ENCODE measurements at regions not wholly inside any gene's neighbourhood (a gene's known extent, or its start where the extent isn't known, plus 50 kb on each side); places are given as distances from the start of the nearest gene placed in this dataset.

DNA sequence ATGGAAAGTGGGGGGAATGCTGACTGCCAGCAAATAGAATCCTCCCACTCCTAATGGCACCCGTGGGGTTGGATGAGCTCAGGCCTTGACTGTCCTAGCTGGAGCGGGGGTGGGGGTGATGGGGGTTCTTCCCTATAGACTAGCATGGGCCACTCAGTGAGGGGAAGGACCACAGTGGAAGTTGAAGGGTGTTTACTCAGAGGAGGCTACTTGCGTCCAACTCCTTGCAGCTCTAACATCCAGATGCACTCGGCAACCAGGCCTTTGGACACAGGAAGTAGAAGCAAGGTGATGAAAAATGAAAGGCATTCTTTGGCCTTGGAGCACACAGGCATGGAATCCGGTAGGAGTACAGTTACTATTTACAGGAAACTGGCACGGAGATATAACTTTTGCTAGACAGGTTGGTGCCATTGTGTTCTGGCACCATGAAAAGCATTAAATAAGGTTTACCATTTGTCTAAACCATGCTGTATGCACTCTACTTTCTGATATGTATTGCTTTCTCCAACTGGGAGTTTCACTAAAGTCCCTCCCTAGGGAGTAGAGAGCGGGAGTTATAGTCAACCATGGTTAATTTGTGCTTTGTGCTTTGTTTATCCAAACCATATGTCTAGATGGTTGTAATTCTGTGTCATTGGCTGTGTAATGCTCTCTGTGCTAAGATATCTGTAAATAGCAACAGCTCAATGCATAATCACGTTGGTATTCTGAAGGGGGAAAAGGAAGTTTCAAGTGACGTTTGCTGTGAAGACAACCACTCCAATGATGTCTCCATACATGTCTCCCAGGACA is 125.3 kb downstream of the TSHZ3 start:
- ATAC-seq (no peak), DNase-seq (ENCODE audit: low spot score) (no peak)
- intact Hi-C loops (cut with DNase I), result no loop called here

DNA sequence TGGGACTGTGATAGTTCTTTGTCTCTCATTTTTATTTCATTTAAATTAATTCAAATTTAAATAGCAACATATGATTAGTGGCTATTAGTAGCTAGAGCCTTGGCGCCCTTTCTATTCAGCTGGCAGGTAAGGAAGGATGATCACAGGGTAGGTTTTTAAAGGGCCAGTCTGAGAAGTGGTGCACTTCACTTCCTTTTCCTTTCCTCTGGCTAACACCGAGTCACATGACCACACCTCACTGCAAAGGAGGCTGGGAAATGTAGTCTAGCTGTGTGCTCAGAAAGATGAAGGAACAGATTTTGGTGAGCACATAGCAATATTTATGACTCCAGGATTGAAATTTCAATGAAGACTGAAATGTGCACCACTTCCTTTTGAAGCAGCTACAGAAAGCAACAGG is 128.7 kb downstream of the TSHZ3 start:
- no peak for DNase-seq (ENCODE audit: low spot score)
- intact Hi-C loops (cut with DNase I), result no loop called here
- ATAC-seq, result no peak

GRCh38 chr19:31214997-31215396 is 134.2 kb downstream of the TSHZ3 start:
- ATAC-seq, result no peak
- intact Hi-C loops (cut with DNase I), result no loop called here

GRCh38 chr19:31214086-31214485 is 135.2 kb downstream of the TSHZ3 start:
- ATAC-seq, result peak; percentile 81
- peak; percentile 66 for DNase-seq (ENCODE audit: low spot score)
- intact Hi-C loops (cut with DNase I), result no loop called here

More at GRCh38 chr19:31214997-31215396, 134.2 kb downstream of the TSHZ3 start:
- no peak for DNase-seq (ENCODE audit: low spot score)

GRCh38 chr19:31211088-31211487 is 138.1 kb downstream of the TSHZ3 start:
- intact Hi-C loops (cut with DNase I), result no loop called here
- ATAC-seq, result no peak

GRCh38 chr19:31205887-31206518 is 143.2 kb downstream of the TSHZ3 start:
- ATAC-seq, result no peak
- intact Hi-C loops (cut with DNase I), result no loop called here
- DNase-seq (ENCODE audit: low spot score), result no peak

More at GRCh38 chr19:31211088-31211487, 138.1 kb downstream of the TSHZ3 start:
- no peak for DNase-seq (ENCODE audit: low spot score)

DNA sequence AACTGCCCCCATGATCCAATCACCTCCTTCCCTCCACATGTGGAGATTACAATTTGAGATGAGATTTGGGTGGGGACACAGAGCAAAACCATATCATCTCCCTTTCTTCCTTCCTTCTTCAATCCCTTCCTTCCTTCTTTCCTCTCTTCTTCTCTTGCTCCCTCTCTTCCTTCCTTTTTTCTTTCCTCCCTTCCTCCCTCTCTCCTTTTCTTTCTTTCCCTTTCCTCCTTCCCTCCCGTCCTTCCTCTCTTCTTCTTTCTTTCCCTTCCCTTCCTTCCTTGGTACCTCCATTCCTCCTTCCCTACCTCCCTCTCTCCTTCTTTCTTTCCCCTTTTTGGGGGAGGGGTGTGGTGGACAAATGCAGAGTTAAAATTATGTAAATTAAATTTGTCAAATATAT is 145.1 kb downstream of the TSHZ3 start:
- intact Hi-C loops (cut with DNase I), result no loop called here
- no peak for ATAC-seq
- no peak for DNase-seq (ENCODE audit: low spot score)

DNA sequence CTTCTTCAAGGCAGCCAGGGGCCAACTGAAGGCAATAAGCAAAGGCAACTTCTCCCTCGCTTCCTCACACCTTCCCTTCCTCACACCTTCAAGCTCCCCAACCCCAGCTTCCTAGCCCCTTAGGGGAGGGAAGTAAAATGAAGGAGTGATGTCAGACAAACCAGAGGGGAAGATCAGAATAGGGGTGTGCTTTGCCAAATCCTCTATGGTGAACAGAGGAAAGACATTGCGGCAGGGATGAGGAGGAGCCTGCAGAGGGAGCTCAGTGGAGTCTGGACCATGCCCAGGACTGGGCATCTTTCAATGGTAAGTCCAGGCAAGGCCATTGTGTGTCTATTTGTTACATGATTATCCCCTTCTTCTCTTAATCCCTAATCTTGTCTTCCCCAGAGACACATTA is 164.0 kb downstream of the TSHZ3 start:
- DNase-seq (ENCODE audit: low spot score), result no peak
- no peak for ATAC-seq
- intact Hi-C loops (cut with DNase I), result no loop called here

- intact Hi-C loops (cut with DNase I), result no loop called here
- DNase-seq (ENCODE audit: low spot score), result no peak
- no peak for ATAC-seq
Observed at GRCh38 chr19:31181535-31181934, 167.7 kb downstream of the TSHZ3 start.

- intact Hi-C loops (cut with DNase I), result no loop called here
- DNase-seq (ENCODE audit: low spot score), result no peak
- no peak for ATAC-seq
Observed at GRCh38 chr19:31180907-31181306, 168.3 kb downstream of the TSHZ3 start.

DNA sequence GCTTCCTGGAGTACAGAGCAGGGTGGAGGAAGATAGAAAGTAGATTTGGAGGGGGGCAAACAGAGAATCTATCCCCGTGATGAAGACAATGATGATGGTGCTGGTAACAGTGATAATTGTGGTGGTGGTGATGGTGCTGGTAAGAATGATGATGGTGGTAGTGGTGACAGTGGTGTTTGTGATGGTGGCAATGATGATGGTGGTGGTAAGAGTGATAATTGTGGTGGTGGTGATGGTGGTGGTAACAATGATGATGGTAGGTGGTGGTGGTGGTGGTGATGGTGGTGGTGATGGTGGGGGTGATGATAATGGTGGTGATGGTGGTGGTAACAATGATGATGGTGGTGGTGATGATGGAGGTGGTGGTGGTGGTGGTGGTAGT is 169.8 kb downstream of the TSHZ3 start:
- DNase-seq (ENCODE audit: low spot score) (no peak), ATAC-seq (no peak)
- intact Hi-C loops (cut with DNase I), result no loop called here

DNA sequence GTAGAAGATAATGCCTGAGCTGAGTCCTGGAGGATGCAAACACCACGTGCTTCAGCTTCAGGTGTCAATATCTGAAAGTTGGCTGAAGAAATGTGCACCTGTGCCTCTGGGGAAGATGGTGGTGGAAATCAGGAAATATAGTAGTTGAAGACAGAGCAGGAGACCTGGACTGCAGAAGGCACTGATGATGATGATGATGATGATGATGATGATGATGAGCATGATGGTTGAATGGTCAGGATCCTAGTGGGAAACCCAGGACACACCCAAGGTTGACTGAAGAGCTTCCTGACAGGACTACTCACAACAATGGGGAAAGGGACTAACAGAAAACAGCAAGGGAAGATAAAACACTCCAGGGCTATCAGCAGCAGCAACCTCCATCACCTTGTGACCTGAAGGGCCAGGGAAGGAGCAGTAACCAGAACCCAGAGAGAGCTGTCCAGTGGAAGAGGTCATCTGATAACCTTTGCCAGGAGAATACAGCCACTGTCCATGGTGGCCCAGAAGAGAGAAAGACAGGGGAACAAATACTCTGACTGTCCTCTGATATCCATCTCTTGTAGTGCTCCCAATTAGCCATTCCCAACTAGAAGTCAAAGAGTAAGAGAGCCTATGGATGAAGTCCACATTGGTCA is 170.3 kb downstream of the TSHZ3 start:
- DNase-seq (ENCODE audit: low spot score) (no peak), ATAC-seq (no peak)
- intact Hi-C loops (cut with DNase I), result no loop called here

- ATAC-seq (no peak), DNase-seq (ENCODE audit: low spot score) (no peak)
- intact Hi-C loops (cut with DNase I), result no loop called here
Observed at GRCh38 chr19:31177246-31177645, 172.0 kb downstream of the TSHZ3 start.

- intact Hi-C loops (cut with DNase I), result no loop called here
- no peak for DNase-seq (ENCODE audit: low spot score)
- no peak for ATAC-seq
Observed at GRCh38 chr19:31175564-31176348, 173.5 kb downstream of the TSHZ3 start.

GRCh38 chr19:31174948-31175347 is 174.3 kb downstream of the TSHZ3 start:
- peak; percentile 20 for ATAC-seq
- intact Hi-C loops (cut with DNase I), result no loop called here
- DNase-seq (ENCODE audit: low spot score), result no peak

DNA sequence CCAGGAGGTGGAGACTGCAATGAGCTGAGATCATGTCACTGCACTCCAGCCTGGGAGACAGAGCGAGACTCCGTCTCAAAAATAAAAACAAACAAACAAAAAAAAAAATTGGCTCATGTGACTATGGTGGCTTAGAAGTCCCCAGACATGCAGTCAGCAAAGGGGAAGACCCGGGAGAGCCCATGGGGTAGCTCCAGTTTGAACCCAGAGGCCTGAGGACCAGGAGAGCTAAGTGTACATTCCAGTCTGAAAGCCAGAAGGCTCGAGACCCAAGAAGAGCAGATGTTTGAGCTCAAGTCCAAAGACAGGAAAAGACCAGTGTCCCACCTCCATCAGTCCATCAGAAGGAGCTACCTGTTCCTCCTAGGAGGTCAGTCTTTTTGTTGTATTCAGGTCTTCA is 175.2 kb downstream of the TSHZ3 start:
- ATAC-seq, result no peak
- DNase-seq (ENCODE audit: low spot score), result no peak
- intact Hi-C loops (cut with DNase I), result no loop called here

GRCh38 chr19:31171936-31172335 is 177.3 kb downstream of the TSHZ3 start:
- intact Hi-C loops (cut with DNase I), result no loop called here
- ATAC-seq (no peak), DNase-seq (ENCODE audit: low spot score) (no peak)

GRCh38 chr19:31170046-31170445 is 179.2 kb downstream of the TSHZ3 start:
- intact Hi-C loops (cut with DNase I), result no loop called here
- ATAC-seq (no peak), DNase-seq (ENCODE audit: low spot score) (no peak)

DNA sequence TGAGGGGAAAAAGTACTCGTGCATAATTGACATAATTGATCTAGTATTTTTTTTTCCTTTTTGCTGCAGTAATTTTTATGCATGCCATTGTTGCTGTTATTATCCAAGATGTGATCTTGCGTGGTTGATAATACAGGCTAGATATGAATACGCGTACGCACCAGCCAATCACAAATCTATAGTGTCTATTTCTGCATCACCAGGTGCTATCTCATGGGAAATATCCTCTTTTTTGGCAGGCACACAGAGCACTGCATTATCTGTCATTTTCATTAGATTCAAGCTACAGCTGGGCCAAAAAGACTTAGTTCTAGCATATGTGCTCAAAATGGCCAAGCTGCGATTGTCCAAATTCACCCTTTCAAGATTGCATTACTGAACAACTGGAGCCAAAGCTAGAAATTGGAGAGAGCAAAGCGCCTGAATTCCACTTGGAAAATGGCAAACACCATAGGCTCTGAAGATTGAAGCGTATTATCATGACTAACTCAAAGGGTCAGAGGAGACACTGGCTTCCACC is 181.1 kb downstream of the TSHZ3 start:
- no peak for DNase-seq (ENCODE audit: low spot score)
- no peak for ATAC-seq
- intact Hi-C loops (cut with DNase I), result no loop called here
